Upper lobe of right lung (tissue), 1 donor: ENCODE measurements at regions not wholly inside any gene's neighbourhood (a gene's known extent, or its start where the extent isn't known, plus 50 kb on each side); places are given as distances from the start of the nearest gene placed in this dataset.

ENCODE experiments used
- ATAC-seq: fragments of 200-7000 bp; cut with Tn5 transposase; one replicate; pipeline ENCODE4 v1.9.1; 2020; ENCODE audit warnings: mild to moderate bottlenecking, moderate library complexity
- DNase-seq: peaks from one replicate; pipeline ENCODE4 v3.0.0-alpha.2; 2020
- H3K27ac ChIP-seq: fragments of 200-600 bp; one replicate; pipeline ENCODE4 v1.8.0; 2022
- H3K27me3 ChIP-seq: fragments of 200-600 bp; one replicate; pipeline ENCODE4 v1.8.0; 2022; ENCODE audit warnings: mild to moderate bottlenecking
- H3K36me3 ChIP-seq: fragments of 200-600 bp; one replicate; pipeline ENCODE4 v1.8.0; 2022
- H3K4me1 ChIP-seq: fragments of 200-600 bp; one replicate; pipeline ENCODE4 v1.8.0; 2022
- H3K4me3 ChIP-seq: fragments of 200-600 bp; one replicate; pipeline ENCODE4 v1.8.0; 2022; ENCODE audit warnings: mild to moderate bottlenecking
- H3K9me3 ChIP-seq: fragments of 200-600 bp; one replicate; pipeline ENCODE4 v1.8.0; 2022
- intact Hi-C: fragments of 100-400 bp; cut with DNase I; formaldehyde crosslinking; loops from one replicate; pipeline ENCODE4 v1.11.0; 2022
- TF ChIP-seq, protein P1 (sequence below): fragments of 200-600 bp; IDR thresholded peaks from one replicate; pipeline ENCODE4 v1.8.0; 2022; ENCODE audit warnings: antibody characterized with exemption
- donor health status: DM: no; HTN: yes; CAD: no; lungs with severe emphysema.

DNA sequence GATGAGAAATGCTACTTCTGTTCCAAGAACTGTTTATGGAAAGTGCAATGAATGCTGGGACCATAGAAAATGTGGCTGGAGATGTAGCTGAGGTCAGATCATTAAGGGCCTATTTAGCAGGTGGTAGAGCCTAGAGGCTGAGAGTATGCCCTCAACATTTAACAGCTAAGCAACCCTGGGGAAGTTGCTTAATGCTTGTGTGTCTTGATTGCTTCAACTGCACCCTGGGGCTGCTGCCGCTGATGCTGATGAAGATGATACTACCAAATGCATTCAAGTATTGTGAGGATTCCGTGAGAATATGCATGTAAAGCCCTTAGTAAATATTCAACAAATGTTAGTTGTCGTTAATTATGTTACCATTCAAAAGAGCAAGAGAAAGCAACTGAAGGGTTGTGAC is 273.2 kb downstream of the BCL11A start:
- DNase-seq, result no peak
- Histone ChIP-seq H3K4me3 (no peak overlapping the region), H3K27me3 (no peaks in the 10 kb centered on the region), H3K9me3 (no peaks in the 10 kb centered on the region), H3K4me1 (no peaks in the 10 kb centered on the region), H3K36me3 (no peaks in the 10 kb centered on the region), H3K27ac (no peak overlapping the region)
- intact Hi-C loops, result no loop called here
- no peak for ATAC-seq
- TF ChIP-seq, protein P1, sequence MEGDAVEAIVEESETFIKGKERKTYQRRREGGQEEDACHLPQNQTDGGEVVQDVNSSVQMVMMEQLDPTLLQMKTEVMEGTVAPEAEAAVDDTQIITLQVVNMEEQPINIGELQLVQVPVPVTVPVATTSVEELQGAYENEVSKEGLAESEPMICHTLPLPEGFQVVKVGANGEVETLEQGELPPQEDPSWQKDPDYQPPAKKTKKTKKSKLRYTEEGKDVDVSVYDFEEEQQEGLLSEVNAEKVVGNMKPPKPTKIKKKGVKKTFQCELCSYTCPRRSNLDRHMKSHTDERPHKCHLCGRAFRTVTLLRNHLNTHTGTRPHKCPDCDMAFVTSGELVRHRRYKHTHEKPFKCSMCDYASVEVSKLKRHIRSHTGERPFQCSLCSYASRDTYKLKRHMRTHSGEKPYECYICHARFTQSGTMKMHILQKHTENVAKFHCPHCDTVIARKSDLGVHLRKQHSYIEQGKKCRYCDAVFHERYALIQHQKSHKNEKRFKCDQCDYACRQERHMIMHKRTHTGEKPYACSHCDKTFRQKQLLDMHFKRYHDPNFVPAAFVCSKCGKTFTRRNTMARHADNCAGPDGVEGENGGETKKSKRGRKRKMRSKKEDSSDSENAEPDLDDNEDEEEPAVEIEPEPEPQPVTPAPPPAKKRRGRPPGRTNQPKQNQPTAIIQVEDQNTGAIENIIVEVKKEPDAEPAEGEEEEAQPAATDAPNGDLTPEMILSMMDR, result no peak

DNA sequence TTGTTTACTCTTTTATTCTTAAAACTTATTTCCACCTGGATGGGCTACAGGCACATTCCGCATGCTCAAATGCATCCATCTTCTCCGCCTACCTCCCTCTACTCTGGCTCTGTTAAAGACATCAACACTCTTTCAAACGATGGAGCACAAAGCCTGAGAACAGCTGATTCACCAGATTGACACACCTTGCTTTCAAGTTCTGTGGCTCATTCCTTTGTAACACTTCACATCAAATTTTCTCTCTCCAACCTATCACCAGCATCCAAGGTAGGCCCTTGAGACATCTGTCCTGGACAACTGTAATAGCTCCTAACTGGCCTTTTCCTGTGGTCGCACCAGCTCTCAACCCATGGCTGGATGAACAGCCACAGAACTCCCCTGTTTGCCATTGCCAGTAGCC is 274.5 kb downstream of the BCL11A start:
- Histone ChIP-seq H3K27me3 (no peaks in the 10 kb centered on the region), H3K36me3 (no peaks in the 10 kb centered on the region), H3K4me3 (no peak overlapping the region), H3K4me1 (no peaks in the 10 kb centered on the region), H3K27ac (no peak overlapping the region), H3K9me3 (no peaks in the 10 kb centered on the region)
- ATAC-seq (no peak), DNase-seq (no peak)
- intact Hi-C loops, result no loop called here
- TF ChIP-seq, protein P1, result no peak

GRCh38 chr2:60275958-60276357 is 277.5 kb downstream of the BCL11A start:
- TF ChIP-seq, protein P1, result no peak
- no peaks in the 10 kb centered on the region for H3K9me3 ChIP-seq
- DNase-seq (no peak), ATAC-seq (no peak)
- no peaks in the 10 kb centered on the region for H3K36me3 ChIP-seq
- intact Hi-C loops, result no loop called here
- H3K27ac ChIP-seq, result no peak overlapping the region
- H3K4me1 ChIP-seq, result no peaks in the 10 kb centered on the region
- no peaks in the 10 kb centered on the region for H3K27me3 ChIP-seq
- no peak overlapping the region for H3K4me3 ChIP-seq

DNA sequence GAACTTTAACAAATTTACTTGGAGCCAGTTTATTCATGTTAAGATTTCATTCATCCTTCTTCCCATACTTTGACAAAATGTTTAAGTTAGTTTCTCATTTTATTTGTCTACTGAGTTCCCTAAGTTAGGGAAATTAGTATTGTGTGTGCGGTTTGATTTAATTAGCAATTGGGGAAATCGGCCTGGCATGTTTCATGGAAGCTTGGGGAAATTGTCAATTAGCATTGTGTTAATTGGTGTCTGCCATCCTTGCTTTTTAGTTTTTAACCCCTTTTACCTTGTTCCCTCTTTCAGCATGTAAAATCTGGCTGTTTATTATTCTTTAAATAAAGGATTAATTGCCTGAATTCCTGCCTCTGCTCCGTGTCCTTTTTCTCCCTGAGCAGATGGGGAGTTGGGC is 279.6 kb downstream of the BCL11A start:
- Histone ChIP-seq H3K36me3 (no peaks in the 10 kb centered on the region), H3K9me3 (no peaks in the 10 kb centered on the region), H3K4me3 (no peak overlapping the region), H3K4me1 (no peaks in the 10 kb centered on the region), H3K27ac (no peak overlapping the region), H3K27me3 (no peaks in the 10 kb centered on the region)
- intact Hi-C loops, result no loop called here
- DNase-seq (no peak), ATAC-seq (no peak)
- TF ChIP-seq, protein P1, result no peak

GRCh38 chr2:60271713-60272112 is 281.7 kb downstream of the BCL11A start:
- Histone ChIP-seq H3K27me3 (no peaks in the 10 kb centered on the region), H3K27ac (no peak overlapping the region), H3K4me1 (no peaks in the 10 kb centered on the region), H3K4me3 (no peak overlapping the region), H3K36me3 (no peaks in the 10 kb centered on the region), H3K9me3 (no peaks in the 10 kb centered on the region)
- intact Hi-C loops, result no loop called here
- TF ChIP-seq, protein P1, result no peak
- DNase-seq (no peak), ATAC-seq (no peak)

DNA sequence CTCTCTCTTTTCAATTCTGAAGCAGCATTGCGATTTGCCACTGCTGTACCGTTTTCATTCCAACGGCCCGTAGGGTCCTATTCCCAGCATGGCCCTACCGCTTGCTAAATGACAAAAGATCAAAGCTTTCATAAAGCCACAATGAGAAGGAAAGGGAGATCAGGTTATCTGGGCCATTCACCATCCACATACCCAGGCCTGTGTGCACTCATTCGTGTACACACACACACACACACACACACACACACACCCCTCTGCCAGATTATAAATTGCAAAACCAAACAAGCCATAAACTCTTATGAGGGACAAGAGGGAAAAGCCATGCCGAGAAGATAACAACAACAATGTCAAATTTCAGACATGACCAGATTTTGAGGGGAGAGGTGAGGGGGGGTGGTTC is 282.3 kb downstream of the BCL11A start:
- Histone ChIP-seq H3K36me3 (no peaks in the 10 kb centered on the region), H3K27ac (no peak overlapping the region), H3K4me1 (no peaks in the 10 kb centered on the region), H3K4me3 (no peak overlapping the region), H3K9me3 (no peaks in the 10 kb centered on the region), H3K27me3 (no peaks in the 10 kb centered on the region)
- intact Hi-C loops, result no loop called here
- DNase-seq, result no peak
- no peak for ATAC-seq
- TF ChIP-seq, protein P1, result no peak
